Upper lobe of right lung (tissue), 1 donor: ENCODE measurements at regions not wholly inside any gene's neighbourhood (a gene's known extent, or its start where the extent isn't known, plus 50 kb on each side); places are given as distances from the start of the nearest gene placed in this dataset.

ENCODE experiments used
- ATAC-seq: fragments of 200-7000 bp; cut with Tn5 transposase; one replicate; pipeline ENCODE4 v1.9.1; 2020; ENCODE audit warnings: mild to moderate bottlenecking, moderate library complexity
- DNase-seq: peaks from one replicate; pipeline ENCODE4 v3.0.0-alpha.2; 2020
- H3K27ac ChIP-seq: fragments of 200-600 bp; one replicate; pipeline ENCODE4 v1.8.0; 2022
- H3K27me3 ChIP-seq: fragments of 200-600 bp; one replicate; pipeline ENCODE4 v1.8.0; 2022; ENCODE audit warnings: mild to moderate bottlenecking
- H3K36me3 ChIP-seq: fragments of 200-600 bp; one replicate; pipeline ENCODE4 v1.8.0; 2022
- H3K4me1 ChIP-seq: fragments of 200-600 bp; one replicate; pipeline ENCODE4 v1.8.0; 2022
- H3K4me3 ChIP-seq: fragments of 200-600 bp; one replicate; pipeline ENCODE4 v1.8.0; 2022; ENCODE audit warnings: mild to moderate bottlenecking
- H3K9me3 ChIP-seq: fragments of 200-600 bp; one replicate; pipeline ENCODE4 v1.8.0; 2022
- CTCF ChIP-seq: fragments of 200-600 bp; IDR thresholded peaks from one replicate; pipeline ENCODE4 v1.8.0; 2022; ENCODE audit warnings: antibody characterized with exemption
- intact Hi-C: fragments of 100-400 bp; cut with DNase I; formaldehyde crosslinking; loops from one replicate; pipeline ENCODE4 v1.11.0; 2022
- donor health status: DM: no; HTN: yes; CAD: no; lungs with severe emphysema.

GRCh38 chr1:50358962-50359361 lies 64.3 kb downstream of the DMRTA2 start:
- no peak for TF ChIP-seq CTCF
- Histone ChIP-seq H3K36me3 (no peaks in the 10 kb centered on the region), H3K27ac (no peak overlapping the region), H3K27me3 (peaks cover 34% of the 10 kb centered on the region), H3K4me1 (no peaks in the 10 kb centered on the region), H3K4me3 (no peak overlapping the region), H3K9me3 (no peaks in the 10 kb centered on the region)
- ATAC-seq (no peak), DNase-seq (no peak)
- intact Hi-C loops = no loop called here

- intact Hi-C loops = no loop called here
- Histone ChIP-seq H3K9me3 (no peaks in the 10 kb centered on the region), H3K4me3 (no peak overlapping the region), H3K4me1 (no peaks in the 10 kb centered on the region), H3K27ac (no peak overlapping the region), H3K36me3 (no peaks in the 10 kb centered on the region), H3K27me3 (peaks cover 28% of the 10 kb centered on the region)
- DNase-seq (no peak), ATAC-seq (no peak)
- no peak for TF ChIP-seq CTCF
These were observed 66.1 kb downstream of the DMRTA2 start for GRCh38 chr1:50357186-50357585.

DNA sequence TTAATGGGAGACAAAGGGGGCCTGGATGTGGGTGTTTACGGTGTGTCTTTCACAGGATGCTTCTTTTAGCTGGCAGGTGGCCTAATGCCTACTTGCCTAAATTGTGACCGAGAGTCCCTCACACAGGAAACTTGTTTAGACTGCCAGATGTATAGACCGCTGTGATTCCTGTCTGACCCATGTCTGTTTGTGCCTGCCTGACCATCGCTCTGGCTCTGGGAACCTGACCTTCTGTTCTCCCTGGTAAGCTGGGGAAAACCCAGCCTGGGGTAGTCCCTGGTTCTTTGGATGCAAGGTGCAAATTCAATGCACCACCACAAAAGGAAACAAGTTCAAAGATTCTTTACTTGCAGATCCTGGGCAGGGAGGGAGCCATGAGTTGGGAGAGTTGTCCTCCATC lies 68.4 kb downstream of the DMRTA2 start:
- H3K4me3 ChIP-seq = no peak overlapping the region
- ATAC-seq (no peak), DNase-seq (no peak)
- H3K9me3 ChIP-seq = no peaks in the 10 kb centered on the region
- H3K36me3 ChIP-seq = no peaks in the 10 kb centered on the region
- peaks cover 22% of the 10 kb centered on the region for H3K27me3 ChIP-seq
- TF ChIP-seq CTCF = no peak
- intact Hi-C loops = no loop called here
- no peaks in the 10 kb centered on the region for H3K4me1 ChIP-seq
- no peak overlapping the region for H3K27ac ChIP-seq

DNA sequence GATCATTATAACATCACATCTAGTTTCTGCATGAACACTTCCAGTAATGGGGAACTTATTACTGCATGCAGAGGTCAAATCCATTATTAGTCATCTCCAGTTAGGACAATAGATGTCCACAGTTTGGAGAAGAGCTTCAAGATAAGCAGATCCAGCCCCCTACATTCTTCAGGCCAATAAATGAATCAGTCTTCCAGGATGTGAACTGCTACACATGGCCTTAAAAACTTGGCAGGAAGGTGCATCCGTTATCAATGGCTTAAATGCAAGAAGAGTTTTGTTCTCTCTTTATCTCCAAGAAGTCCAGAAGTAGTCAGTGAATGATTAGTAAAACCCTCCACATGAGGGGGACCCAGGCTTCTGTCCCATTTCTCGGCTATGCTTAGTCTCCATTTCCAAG lies 70.8 kb downstream of the DMRTA2 start:
- H3K9me3 ChIP-seq = no peaks in the 10 kb centered on the region
- intact Hi-C loops = no loop called here
- no peak for ATAC-seq
- no peaks in the 10 kb centered on the region for H3K36me3 ChIP-seq
- no peaks in the 10 kb centered on the region for H3K4me1 ChIP-seq
- H3K27me3 ChIP-seq = peaks cover 5% of the 10 kb centered on the region
- no peak for DNase-seq
- no peak for TF ChIP-seq CTCF
- H3K27ac ChIP-seq = no peak overlapping the region
- no peak overlapping the region for H3K4me3 ChIP-seq

DNA sequence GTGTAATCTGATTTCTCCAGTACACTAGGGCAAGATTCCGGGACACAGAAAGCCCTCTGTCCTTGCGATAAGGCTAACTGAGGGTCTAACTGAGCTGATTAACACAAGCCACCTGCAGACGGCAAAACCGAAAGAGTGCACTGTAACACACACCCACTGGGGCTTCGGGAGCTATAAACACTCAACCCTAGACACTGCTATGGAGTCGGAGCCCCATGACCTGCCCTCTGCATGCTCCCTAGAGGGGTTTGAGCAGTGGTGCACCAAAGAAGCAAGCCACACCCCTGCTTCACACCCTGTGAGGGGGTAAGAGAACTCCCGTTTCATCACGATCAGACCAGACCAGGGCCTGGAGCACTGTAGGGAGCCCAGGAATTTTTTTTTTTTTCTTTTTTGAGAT lies 72.4 kb downstream of the DMRTA2 start:
- no peak overlapping the region for H3K4me3 ChIP-seq
- no peak for TF ChIP-seq CTCF
- DNase-seq = no peak
- H3K4me1 ChIP-seq = no peaks in the 10 kb centered on the region
- H3K9me3 ChIP-seq = no peaks in the 10 kb centered on the region
- no peaks in the 10 kb centered on the region for H3K27me3 ChIP-seq
- intact Hi-C loops = no loop called here
- no peak for ATAC-seq
- H3K27ac ChIP-seq = no peak overlapping the region
- H3K36me3 ChIP-seq = no peaks in the 10 kb centered on the region

DNA sequence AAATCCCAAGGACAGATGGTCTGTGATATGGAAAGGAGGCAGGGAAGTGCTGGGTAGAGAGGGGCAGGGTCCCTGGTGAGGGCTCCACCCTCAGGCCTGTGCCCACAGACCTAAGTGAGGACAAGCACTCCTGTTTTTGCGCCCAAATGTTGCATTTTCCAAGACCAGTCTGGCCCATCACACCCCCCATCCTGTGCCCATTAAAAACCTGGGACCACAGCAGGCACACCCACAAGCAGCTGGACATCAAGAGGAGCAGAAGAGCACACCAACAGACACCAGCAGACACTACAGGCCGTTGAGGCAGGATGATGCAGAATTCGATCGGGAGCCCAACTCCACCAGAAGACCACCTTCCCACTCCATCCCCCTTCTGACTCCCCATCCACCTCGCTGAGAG lies 72.8 kb downstream of the DMRTA2 start:
- Histone ChIP-seq H3K27ac (no peak overlapping the region), H3K4me3 (no peak overlapping the region), H3K27me3 (no peaks in the 10 kb centered on the region), H3K9me3 (no peaks in the 10 kb centered on the region), H3K36me3 (no peaks in the 10 kb centered on the region), H3K4me1 (no peaks in the 10 kb centered on the region)
- ATAC-seq (no peak), DNase-seq (no peak)
- intact Hi-C loops = no loop called here
- TF ChIP-seq CTCF = no peak
